ENCODE measurements at regions not wholly inside any gene's neighbourhood (a gene's known extent, or its start where the extent isn't known, plus 50 kb on each side); places are given as distances from the start of the nearest gene placed in this dataset.

DNA sequence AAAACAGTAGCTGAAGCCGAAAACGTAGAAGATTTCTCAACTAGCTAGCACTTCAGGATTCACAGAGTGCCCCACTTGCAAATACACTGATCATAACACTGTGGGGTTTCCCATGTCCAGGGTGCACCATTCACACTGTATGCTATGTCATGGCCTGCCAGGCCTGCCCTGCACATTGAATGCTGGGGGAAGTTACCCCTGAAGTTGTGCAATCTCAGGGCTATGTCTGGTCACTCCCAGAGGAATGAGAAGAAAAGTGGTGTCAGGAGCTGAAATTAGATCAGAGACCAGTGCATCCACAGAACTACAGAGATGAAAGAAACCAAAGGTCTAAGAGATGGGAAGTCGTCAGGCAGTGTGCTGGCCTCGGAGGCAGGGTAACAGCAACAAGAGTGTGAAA is 196.8 kb downstream of the RAP2A start:
- TF ChIP-seq BHLHE40 (IDR thresholded peaks at IDR 0.05; ENCODE audit: borderline replicate concordance), result no peak
- no peak for TF ChIP-seq FOXK2 (IDR thresholded peaks at IDR 0.05)
- no peak for TF ChIP-seq FOXA1 (IDR thresholded peaks at IDR 0.05)
- TF ChIP-seq TARDBP (IDR thresholded peaks at IDR 0.05), result no peak
